SK-N-SH (cell line): ENCODE measurements at regions not wholly inside any gene's neighbourhood (a gene's known extent, or its start where the extent isn't known, plus 50 kb on each side); places are given as distances from the start of the nearest gene placed in this dataset.

Source experiments
- CHD2 ChIP-seq: fragments of 150-350 bp; IDR thresholded peaks from 2 replicates; pipeline ENCODE4 v1.6.1; 2018; ENCODE audit warnings: low read length; ENCODE audit not compliant: partially characterized antibody
- POLR2AphosphoS5 ChIP-seq: IDR thresholded peaks from 2 replicates; pipeline ENCODE4 v1.6.1; 2012; ENCODE audit warnings: low read depth, low read length
- SIN3A ChIP-seq: IDR thresholded peaks from 2 replicates; pipeline ENCODE4 v1.6.1; 2012; ENCODE audit warnings: low read depth, mild to moderate bottlenecking, low read length, moderate library complexity, borderline replicate concordance
- TCF12 ChIP-seq: IDR thresholded peaks from 2 replicates; pipeline ENCODE4 v1.4.0; 2012
- TF ChIP-seq, protein P1 (sequence below): fragments of 200-600 bp; sonication (generic); IDR thresholded peaks from 2 replicates; pipeline ENCODE4 v1.6.1; 2017; ENCODE audit warnings: antibody characterized with exemption, mild to moderate bottlenecking, moderate library complexity
- TF ChIP-seq, protein P2 (sequence below): IDR thresholded peaks from 2 replicates; pipeline ENCODE4 v1.6.1; 2012; ENCODE audit warnings: mild to moderate bottlenecking, low read depth, low read length, moderate library complexity

DNA sequence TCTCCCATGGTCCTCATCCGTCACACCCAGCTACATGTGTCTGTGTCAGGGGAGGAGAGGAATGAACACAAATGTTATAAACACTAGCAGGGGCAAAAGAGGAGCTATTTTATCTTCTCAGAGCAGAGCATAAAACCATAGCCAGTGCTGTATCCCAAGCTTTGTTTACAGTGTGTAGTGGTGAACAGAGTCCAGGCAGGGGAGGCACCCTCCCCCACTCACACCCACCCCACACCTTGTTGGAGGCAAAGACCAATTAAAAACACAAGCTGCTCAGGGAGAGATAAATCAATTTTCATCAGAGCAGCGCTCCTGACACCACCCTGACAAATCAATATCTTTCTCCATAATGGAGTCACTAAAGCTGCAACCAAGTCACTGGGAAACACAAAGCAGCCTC, 132.6 kb upstream of the CCL2 start:
- TF ChIP-seq, protein P1, sequence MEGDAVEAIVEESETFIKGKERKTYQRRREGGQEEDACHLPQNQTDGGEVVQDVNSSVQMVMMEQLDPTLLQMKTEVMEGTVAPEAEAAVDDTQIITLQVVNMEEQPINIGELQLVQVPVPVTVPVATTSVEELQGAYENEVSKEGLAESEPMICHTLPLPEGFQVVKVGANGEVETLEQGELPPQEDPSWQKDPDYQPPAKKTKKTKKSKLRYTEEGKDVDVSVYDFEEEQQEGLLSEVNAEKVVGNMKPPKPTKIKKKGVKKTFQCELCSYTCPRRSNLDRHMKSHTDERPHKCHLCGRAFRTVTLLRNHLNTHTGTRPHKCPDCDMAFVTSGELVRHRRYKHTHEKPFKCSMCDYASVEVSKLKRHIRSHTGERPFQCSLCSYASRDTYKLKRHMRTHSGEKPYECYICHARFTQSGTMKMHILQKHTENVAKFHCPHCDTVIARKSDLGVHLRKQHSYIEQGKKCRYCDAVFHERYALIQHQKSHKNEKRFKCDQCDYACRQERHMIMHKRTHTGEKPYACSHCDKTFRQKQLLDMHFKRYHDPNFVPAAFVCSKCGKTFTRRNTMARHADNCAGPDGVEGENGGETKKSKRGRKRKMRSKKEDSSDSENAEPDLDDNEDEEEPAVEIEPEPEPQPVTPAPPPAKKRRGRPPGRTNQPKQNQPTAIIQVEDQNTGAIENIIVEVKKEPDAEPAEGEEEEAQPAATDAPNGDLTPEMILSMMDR, result no peak
- TF ChIP-seq, protein P2, sequence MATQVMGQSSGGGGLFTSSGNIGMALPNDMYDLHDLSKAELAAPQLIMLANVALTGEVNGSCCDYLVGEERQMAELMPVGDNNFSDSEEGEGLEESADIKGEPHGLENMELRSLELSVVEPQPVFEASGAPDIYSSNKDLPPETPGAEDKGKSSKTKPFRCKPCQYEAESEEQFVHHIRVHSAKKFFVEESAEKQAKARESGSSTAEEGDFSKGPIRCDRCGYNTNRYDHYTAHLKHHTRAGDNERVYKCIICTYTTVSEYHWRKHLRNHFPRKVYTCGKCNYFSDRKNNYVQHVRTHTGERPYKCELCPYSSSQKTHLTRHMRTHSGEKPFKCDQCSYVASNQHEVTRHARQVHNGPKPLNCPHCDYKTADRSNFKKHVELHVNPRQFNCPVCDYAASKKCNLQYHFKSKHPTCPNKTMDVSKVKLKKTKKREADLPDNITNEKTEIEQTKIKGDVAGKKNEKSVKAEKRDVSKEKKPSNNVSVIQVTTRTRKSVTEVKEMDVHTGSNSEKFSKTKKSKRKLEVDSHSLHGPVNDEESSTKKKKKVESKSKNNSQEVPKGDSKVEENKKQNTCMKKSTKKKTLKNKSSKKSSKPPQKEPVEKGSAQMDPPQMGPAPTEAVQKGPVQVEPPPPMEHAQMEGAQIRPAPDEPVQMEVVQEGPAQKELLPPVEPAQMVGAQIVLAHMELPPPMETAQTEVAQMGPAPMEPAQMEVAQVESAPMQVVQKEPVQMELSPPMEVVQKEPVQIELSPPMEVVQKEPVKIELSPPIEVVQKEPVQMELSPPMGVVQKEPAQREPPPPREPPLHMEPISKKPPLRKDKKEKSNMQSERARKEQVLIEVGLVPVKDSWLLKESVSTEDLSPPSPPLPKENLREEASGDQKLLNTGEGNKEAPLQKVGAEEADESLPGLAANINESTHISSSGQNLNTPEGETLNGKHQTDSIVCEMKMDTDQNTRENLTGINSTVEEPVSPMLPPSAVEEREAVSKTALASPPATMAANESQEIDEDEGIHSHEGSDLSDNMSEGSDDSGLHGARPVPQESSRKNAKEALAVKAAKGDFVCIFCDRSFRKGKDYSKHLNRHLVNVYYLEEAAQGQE, result no peak
- TF ChIP-seq CHD2 (no peak), TCF12 (no peak), POLR2AphosphoS5 (no peak), SIN3A (no peak)
